ENCODE measurements at regions not wholly inside any gene's neighbourhood (a gene's known extent, or its start where the extent isn't known, plus 50 kb on each side); places are given as distances from the start of the nearest gene placed in this dataset.
A peak's percentile ranks its signal among the peaks of the same experiment; 100 is the strongest.

- H3K4me3 ChIP-seq (ENCODE audit: low read depth, low read length) = no peak overlapping the region
- no peak for DNase-seq (ENCODE audit: low read depth)
Measured at GRCh38 chr14:84760489-84761126, 769.3 kb upstream of the FLRT2 start.

- no peak for DNase-seq (ENCODE audit: low read depth)
- no peak overlapping the region for H3K4me3 ChIP-seq (ENCODE audit: low read depth, low read length)
Measured at GRCh38 chr14:84767434-84767833, 762.5 kb upstream of the FLRT2 start.

DNA sequence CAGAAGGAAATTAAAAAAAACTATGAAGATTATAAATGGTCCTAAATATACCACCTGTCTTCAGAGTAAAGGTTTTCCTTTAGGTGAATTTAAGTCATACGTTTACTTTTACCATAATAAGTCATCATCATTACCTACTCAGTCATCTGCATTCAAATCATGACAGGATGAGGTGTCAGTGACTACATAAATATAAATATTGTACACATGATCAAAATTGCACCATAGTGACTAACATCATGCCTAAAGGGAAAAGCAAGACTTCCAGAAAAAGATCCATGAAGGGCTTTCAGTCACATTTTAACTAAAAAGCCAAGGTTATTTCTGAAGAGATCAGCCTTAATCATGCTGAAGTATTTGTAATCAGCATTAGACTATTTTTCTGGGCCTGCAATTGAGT, 759.9 kb upstream of the FLRT2 start:
- no peak for DNase-seq (ENCODE audit: low read depth)
- H3K4me3 ChIP-seq (ENCODE audit: low read depth, low read length) = no peak overlapping the region

DNA sequence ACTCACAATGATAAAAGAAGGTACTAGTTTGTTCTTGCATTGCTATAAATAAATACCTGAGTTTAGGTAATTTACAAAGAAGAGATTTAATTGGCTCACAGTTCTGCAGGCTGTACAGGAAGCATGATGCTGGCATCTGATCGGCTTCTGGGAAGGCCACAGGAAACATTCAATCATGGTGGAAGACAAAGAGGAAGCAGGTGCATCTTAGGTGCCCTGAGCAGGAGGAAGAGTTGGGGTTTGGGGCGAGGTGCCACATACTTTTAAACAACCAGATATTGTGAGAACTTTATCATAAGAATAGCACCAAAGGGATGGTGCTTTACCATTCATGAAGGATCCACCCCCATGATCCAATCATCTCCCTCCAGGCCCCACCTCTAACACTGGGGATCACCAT, 752.6 kb upstream of the FLRT2 start:
- DNase-seq (ENCODE audit: low read depth) = no peak
- no peak overlapping the region for H3K4me3 ChIP-seq (ENCODE audit: low read depth, low read length)

- no peak overlapping the region for H3K4me3 ChIP-seq (ENCODE audit: low read depth, low read length)
- no peak for DNase-seq (ENCODE audit: low read depth)
Measured at GRCh38 chr14:84782902-84783301, 747.0 kb upstream of the FLRT2 start.

GRCh38 chr14:84783511-84783910, 746.4 kb upstream of the FLRT2 start:
- no peak for DNase-seq (ENCODE audit: low read depth)
- no peak overlapping the region for H3K4me3 ChIP-seq (ENCODE audit: low read depth, low read length)

GRCh38 chr14:84785996-84786395, 743.9 kb upstream of the FLRT2 start:
- DNase-seq (ENCODE audit: low read depth) = no peak
- no peak overlapping the region for H3K4me3 ChIP-seq (ENCODE audit: low read depth, low read length)

- no peak overlapping the region for H3K4me3 ChIP-seq (ENCODE audit: low read depth, low read length)
- DNase-seq (ENCODE audit: low read depth) = no peak
Measured at GRCh38 chr14:84789012-84789411, 740.9 kb upstream of the FLRT2 start.

DNA sequence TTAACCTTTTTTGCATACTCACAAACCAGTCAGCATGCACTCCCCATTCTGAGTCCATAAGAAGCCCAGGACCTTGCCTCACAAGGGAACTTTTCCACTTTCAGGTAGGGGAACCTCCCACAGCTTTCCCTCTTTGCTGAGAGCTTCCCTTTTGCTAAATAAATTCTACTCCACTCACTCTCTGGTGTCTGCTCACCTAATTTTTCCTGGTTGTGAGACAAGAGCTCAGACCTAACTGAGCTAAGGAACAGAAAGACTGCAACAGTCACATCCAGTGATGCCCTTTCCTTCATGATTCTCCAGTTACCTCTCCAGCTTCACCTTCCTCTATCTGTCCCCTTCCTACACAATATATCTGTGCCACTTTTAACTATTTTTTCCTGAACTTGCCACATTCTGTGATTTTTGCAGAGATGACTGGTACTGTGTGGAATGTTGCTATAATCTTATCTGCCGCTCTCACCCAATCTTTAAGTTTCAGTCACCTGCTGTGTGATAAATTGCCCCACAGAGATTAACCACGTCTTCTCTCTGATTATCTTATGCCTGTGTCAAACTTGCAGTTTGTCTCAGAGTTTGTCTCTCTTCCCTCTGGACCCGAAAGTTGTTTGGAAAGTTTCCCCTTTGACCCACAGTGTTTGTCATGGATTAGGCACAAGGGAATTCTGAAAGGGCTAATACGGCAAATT, 737.1 kb upstream of the FLRT2 start:
- no peak overlapping the region for H3K4me3 ChIP-seq (ENCODE audit: low read depth, low read length)
- no peak for DNase-seq (ENCODE audit: low read depth)

DNA sequence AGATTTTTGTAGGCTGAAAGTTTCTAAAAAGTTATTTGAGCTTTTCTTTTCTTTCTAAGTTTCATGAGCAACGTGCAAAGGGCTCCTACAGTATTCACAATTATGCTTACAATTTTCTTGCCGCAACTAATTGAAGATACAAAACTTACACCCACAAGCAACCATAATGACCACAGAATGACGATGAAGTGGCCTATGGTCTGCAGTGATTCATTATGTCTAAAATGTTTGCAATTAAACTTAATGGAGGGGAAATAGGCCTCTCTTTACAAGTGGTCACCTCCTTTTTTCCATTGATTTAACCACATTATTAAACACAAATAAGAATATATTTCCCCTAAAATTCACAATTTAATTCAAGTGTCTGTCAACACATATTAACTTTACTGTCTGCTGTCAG, 732.6 kb upstream of the FLRT2 start:
- DNase-seq (ENCODE audit: low read depth) = no peak

DNA sequence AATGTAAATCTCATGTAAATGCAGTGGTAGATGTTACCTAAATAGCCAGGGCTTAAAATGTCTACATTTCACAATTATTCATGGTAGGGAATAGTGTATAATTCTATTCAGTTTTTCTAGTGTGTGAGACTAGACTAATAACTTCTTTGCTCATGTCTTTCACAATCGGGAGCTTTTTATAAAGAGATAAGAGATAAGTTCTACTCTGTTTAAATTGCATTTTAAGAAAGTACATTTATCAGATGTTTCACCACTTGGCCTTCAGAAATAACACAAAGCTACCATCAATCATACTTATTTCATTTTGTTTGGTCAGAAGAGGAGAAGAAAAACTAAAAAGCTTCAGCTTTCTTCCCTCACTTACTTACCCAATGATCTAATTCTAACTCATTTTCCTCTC, 725.5 kb upstream of the FLRT2 start:
- no peak for DNase-seq (ENCODE audit: low read depth)

More for the DNA sequence above, 732.6 kb upstream of the FLRT2 start:
- no peak overlapping the region for H3K4me3 ChIP-seq (ENCODE audit: low read depth, low read length)

DNA sequence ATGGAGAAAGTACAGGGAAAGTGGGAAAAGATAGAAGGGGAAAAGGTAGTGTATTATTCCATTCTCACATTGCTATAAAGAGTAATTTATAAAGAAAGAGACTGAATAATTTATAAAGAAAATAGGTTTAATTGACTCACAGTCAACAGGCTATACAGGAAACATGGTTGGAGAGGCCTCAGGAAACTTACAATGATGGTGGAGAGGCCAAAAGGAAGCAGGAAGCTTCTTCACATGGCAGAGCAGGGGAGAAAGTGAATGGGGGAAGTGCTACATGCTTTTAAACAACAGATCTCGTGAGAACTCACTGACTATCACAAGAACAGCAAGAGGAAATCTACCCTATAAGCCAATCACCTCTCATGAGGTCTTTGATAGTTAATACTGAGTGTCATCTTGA, 725.0 kb upstream of the FLRT2 start:
- no peak for DNase-seq (ENCODE audit: low read depth)
- no peak overlapping the region for H3K4me3 ChIP-seq (ENCODE audit: low read depth, low read length)

More for the DNA sequence above, 725.5 kb upstream of the FLRT2 start:
- H3K4me3 ChIP-seq (ENCODE audit: low read depth, low read length) = no peak overlapping the region

DNA sequence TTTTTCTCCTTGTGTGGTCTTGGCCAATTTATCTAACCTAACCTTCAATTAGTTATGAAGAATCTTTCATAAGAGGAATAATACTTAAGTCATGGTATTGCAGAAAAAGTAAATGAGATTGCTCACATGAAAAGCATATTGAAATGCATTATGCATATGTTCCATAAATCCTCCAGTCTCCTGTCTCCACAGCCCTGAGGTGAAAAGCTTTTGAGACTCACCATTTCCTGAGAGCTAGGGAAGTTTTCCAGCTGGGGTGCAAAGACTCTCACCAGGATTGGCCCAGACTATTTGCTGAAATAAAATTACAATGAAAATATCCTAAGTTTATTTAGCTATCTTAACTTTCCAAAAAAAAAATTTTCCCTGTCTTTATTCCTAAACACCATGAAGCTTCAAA, 723.8 kb upstream of the FLRT2 start:
- H3K4me3 ChIP-seq (ENCODE audit: low read depth, low read length) = no peak overlapping the region
- no peak for DNase-seq (ENCODE audit: low read depth)

GRCh38 chr14:84806622-84807021, 723.3 kb upstream of the FLRT2 start:
- H3K4me3 ChIP-seq (ENCODE audit: low read depth, low read length) = no peak overlapping the region
- DNase-seq (ENCODE audit: low read depth) = no peak

- DNase-seq (ENCODE audit: low read depth) = no peak
- no peak overlapping the region for H3K4me3 ChIP-seq (ENCODE audit: low read depth, low read length)
Measured at GRCh38 chr14:84807673-84808072, 722.3 kb upstream of the FLRT2 start.

- no peak for DNase-seq (ENCODE audit: low read depth)
- H3K4me3 ChIP-seq (ENCODE audit: low read depth, low read length) = no peak overlapping the region
Measured at GRCh38 chr14:84809158-84809557, 720.8 kb upstream of the FLRT2 start.

DNA sequence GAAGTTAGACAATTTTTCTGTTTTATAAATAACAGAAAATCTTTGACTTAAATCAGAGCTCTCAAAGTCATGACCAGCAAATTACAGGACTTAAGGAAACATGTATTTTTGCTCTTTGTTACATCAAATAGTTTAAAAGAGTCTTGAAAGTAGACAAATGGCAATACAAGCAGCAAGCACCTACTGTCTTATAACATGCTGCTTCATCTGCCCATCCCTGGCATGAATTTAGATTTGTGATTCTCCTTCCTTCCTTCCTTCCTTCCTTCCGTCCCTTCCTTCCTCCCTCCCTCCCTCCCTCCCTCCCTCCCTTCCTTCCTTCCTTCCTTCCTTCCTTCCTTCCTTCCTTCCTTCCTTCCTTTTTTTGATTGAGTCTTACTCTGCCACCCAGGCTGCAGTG, 715.6 kb upstream of the FLRT2 start:
- H3K4me3 ChIP-seq (ENCODE audit: low read depth, low read length) = no peak overlapping the region
- DNase-seq (ENCODE audit: low read depth) = no peak

DNA sequence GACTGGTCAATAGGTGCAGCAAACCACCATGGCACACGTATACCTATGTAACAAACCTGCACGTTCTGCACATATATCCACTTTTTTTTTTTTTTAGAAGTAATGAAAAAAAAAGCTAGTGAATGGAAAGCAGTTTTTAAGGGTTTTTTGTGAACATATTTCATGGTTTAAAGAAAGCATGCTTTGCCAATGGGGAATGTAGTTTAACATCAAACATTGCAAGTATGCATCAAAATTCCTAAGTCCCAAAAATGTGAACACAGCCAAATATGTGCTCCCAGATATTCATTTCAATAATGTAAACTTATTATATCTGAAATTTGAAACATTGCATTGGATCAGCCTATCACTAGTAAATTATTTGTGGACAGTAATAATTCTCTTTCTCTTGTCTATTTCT, 710.4 kb upstream of the FLRT2 start:
- H3K4me3 ChIP-seq (ENCODE audit: low read depth, low read length) = no peak overlapping the region
- DNase-seq (ENCODE audit: low read depth) = no peak

- DNase-seq (ENCODE audit: low read depth) = peak; percentile 23
- no peak overlapping the region for H3K4me3 ChIP-seq (ENCODE audit: low read depth, low read length)
Measured at GRCh38 chr14:84825481-84826251, 704.3 kb upstream of the FLRT2 start.

DNA sequence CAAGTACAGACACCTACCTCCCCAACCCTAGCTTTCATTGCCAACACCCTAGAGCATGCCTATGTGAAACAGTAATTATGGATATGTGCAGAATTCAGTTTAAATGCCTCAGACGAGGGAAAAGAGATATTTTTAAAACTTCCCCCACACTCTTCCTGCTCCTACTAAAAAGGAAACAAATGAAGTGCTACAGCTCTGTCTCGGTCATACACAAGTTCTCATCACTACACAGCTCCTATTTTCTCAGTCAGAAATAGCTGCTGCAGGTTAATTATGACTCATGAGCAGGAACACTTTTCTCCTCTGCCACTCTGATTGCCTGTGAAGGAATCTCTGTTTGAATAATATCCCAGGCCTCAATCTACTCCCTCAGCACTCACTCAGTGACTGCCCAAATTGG, 703.6 kb upstream of the FLRT2 start:
- no peak overlapping the region for H3K4me3 ChIP-seq (ENCODE audit: low read depth, low read length)
- DNase-seq (ENCODE audit: low read depth) = no peak

GRCh38 chr14:84850595-84850994, 679.3 kb upstream of the FLRT2 start:
- H3K4me3 ChIP-seq (ENCODE audit: low read depth, low read length) = no peak overlapping the region
- no peak for DNase-seq (ENCODE audit: low read depth)

Measured in skeletal muscle cell (primary cell).